Upper lobe of right lung (tissue), 1 donor: ENCODE measurements at regions not wholly inside any gene's neighbourhood (a gene's known extent, or its start where the extent isn't known, plus 50 kb on each side); places are given as distances from the start of the nearest gene placed in this dataset.

ENCODE experiments used
- ATAC-seq: fragments of 200-7000 bp; cut with Tn5 transposase; one replicate; pipeline ENCODE4 v1.9.1; 2020; ENCODE audit warnings: mild to moderate bottlenecking, moderate library complexity
- DNase-seq: peaks from one replicate; pipeline ENCODE4 v3.0.0-alpha.2; 2020
- H3K27ac ChIP-seq: fragments of 200-600 bp; one replicate; pipeline ENCODE4 v1.8.0; 2022
- H3K27me3 ChIP-seq: fragments of 200-600 bp; one replicate; pipeline ENCODE4 v1.8.0; 2022; ENCODE audit warnings: mild to moderate bottlenecking
- H3K36me3 ChIP-seq: fragments of 200-600 bp; one replicate; pipeline ENCODE4 v1.8.0; 2022
- H3K4me1 ChIP-seq: fragments of 200-600 bp; one replicate; pipeline ENCODE4 v1.8.0; 2022
- H3K4me3 ChIP-seq: fragments of 200-600 bp; one replicate; pipeline ENCODE4 v1.8.0; 2022; ENCODE audit warnings: mild to moderate bottlenecking
- H3K9me3 ChIP-seq: fragments of 200-600 bp; one replicate; pipeline ENCODE4 v1.8.0; 2022
- intact Hi-C: fragments of 100-400 bp; cut with DNase I; formaldehyde crosslinking; loops from one replicate; pipeline ENCODE4 v1.11.0; 2022
- TF ChIP-seq, protein P1 (sequence below): fragments of 200-600 bp; IDR thresholded peaks from one replicate; pipeline ENCODE4 v1.8.0; 2022; ENCODE audit warnings: antibody characterized with exemption
- donor health status: DM: no; HTN: yes; CAD: no; lungs with severe emphysema.

DNA sequence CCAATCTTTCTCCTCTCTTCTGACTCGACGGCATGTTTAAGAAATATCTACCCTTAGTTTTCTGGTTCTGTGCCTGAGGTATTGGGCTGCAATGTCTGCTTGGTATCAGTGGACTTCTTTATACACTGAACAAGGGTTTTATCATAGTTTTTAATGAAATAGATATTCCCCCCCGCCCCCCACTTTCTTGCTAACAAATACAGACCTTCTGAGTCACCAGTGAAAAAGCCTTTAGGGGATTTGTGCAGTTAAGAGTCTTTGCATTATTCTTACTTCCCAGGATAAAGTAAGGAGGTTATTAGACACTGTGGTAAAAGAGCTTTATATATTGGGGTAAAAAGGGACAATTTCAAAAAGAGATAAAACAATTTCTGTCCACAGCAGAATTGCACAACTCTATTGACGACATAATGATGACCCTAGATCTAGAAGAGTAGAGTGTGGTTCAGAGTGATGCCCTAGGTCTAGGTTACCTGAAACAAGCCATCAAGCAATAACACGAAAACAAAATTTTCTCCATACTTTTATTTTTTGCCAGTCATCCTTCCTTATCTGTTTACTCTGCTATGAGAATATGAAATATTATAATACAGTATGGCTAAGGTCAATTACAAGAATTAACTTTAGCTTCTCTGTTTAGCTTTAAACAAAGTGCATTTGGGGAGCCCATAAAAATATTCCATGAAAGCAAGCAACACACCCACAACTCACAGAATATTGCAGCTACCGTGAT lies 110.7 kb downstream of the PLK2 start:
- H3K27me3 ChIP-seq = no peaks in the 10 kb centered on the region
- no peaks in the 10 kb centered on the region for H3K36me3 ChIP-seq
- H3K9me3 ChIP-seq = no peaks in the 10 kb centered on the region
- no peak overlapping the region for H3K27ac ChIP-seq
- DNase-seq = no peak
- TF ChIP-seq, protein P1, sequence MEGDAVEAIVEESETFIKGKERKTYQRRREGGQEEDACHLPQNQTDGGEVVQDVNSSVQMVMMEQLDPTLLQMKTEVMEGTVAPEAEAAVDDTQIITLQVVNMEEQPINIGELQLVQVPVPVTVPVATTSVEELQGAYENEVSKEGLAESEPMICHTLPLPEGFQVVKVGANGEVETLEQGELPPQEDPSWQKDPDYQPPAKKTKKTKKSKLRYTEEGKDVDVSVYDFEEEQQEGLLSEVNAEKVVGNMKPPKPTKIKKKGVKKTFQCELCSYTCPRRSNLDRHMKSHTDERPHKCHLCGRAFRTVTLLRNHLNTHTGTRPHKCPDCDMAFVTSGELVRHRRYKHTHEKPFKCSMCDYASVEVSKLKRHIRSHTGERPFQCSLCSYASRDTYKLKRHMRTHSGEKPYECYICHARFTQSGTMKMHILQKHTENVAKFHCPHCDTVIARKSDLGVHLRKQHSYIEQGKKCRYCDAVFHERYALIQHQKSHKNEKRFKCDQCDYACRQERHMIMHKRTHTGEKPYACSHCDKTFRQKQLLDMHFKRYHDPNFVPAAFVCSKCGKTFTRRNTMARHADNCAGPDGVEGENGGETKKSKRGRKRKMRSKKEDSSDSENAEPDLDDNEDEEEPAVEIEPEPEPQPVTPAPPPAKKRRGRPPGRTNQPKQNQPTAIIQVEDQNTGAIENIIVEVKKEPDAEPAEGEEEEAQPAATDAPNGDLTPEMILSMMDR = no peak
- H3K4me3 ChIP-seq = no peak overlapping the region
- intact Hi-C loops = no loop called here
- no peaks in the 10 kb centered on the region for H3K4me1 ChIP-seq
- no peak for ATAC-seq

DNA sequence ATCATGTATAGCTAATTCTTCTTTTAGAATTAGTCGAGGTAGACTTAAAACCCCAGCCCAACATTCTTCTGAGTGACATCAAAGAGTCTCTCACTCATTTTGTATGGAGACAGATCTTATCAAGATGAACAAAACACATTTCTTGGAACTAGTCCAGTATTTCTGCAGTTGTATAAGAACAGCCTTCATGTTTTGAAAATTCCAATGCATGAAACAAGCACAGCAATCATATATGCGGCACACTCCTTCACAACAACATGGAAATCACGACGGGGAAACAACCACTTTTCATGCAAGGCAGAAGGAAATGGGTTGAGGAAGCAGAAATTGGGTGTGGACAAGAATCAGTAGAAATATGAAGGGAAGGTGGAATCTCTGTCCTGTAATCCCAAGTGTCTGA lies 113.8 kb downstream of the PLK2 start:
- TF ChIP-seq, protein P1 = no peak
- H3K4me1 ChIP-seq = no peaks in the 10 kb centered on the region
- no peak overlapping the region for H3K27ac ChIP-seq
- ATAC-seq (no peak), DNase-seq (no peak)
- no peaks in the 10 kb centered on the region for H3K36me3 ChIP-seq
- no peaks in the 10 kb centered on the region for H3K27me3 ChIP-seq
- intact Hi-C loops = no loop called here
- H3K4me3 ChIP-seq = no peak overlapping the region
- no peaks in the 10 kb centered on the region for H3K9me3 ChIP-seq

DNA sequence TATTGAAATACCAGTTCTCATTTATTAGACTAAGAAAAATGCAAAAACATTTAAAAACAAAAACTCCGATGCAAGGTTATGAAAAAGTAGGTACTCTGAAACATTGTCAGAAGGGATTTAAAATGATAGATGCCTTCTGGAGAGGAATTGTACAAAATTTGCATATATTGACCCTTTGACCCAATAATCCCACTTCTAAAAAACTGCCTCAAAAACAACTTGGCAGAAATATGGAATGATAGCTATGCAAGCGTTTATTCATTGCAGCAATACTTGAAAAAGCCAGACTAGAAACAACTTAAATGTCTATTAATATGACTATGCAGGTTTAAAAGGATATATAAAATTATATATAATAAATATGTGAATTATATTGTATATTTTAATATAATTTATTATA lies 118.4 kb downstream of the PLK2 start:
- Histone ChIP-seq H3K4me1 (no peaks in the 10 kb centered on the region), H3K36me3 (no peaks in the 10 kb centered on the region), H3K27me3 (no peaks in the 10 kb centered on the region), H3K27ac (no peak overlapping the region), H3K9me3 (no peaks in the 10 kb centered on the region), H3K4me3 (no peak overlapping the region)
- DNase-seq (no peak), ATAC-seq (no peak)
- TF ChIP-seq, protein P1 = no peak
- intact Hi-C loops = no loop called here

DNA sequence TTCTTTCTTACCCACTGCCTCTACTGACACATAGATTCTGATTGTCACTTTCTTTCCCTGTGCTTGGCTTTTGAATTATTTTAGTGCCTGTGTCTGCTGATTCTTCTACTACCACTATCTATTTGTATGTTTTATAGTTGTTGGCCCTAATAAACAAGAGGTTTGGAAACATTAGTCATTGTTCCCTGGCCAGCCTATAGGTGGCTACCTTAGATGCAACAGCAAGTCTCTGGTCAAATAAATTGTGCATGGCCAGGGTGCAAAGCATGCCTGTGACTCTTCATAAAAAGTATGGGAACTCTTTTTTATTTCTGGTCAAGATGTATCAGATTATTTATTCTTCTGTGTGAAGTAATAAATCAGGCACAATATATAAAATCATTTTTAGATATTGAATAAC lies 124.4 kb downstream of the PLK2 start:
- TF ChIP-seq, protein P1 = no peak
- H3K4me3 ChIP-seq = no peak overlapping the region
- H3K27ac ChIP-seq = no peak overlapping the region
- DNase-seq = no peak
- H3K27me3 ChIP-seq = no peaks in the 10 kb centered on the region
- no peak for ATAC-seq
- H3K36me3 ChIP-seq = no peaks in the 10 kb centered on the region
- H3K9me3 ChIP-seq = no peaks in the 10 kb centered on the region
- intact Hi-C loops = no loop called here
- no peaks in the 10 kb centered on the region for H3K4me1 ChIP-seq

DNA sequence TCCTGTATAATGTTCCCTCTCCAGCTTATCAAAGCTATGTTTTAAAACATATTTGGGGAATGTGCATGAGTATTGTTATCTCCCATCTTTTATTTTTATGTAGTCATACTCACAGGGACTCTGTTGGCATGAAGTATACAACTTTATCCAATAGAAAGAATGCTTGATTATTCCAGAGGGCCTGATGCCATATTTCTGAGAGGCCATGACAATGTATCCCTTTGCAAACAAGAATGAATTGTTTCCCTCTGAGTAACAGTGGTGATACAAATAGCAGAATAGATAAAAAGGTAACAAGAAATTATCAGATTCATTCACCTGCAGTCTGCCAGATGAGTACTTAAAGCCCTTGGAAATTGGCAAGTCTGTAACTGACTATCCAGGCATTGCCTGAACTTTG lies 125.9 kb downstream of the PLK2 start:
- Histone ChIP-seq H3K4me3 (no peak overlapping the region), H3K9me3 (no peaks in the 10 kb centered on the region), H3K27me3 (no peaks in the 10 kb centered on the region), H3K27ac (no peak overlapping the region), H3K36me3 (no peaks in the 10 kb centered on the region), H3K4me1 (no peaks in the 10 kb centered on the region)
- intact Hi-C loops = no loop called here
- DNase-seq = no peak
- TF ChIP-seq, protein P1 = no peak
- ATAC-seq = no peak

DNA sequence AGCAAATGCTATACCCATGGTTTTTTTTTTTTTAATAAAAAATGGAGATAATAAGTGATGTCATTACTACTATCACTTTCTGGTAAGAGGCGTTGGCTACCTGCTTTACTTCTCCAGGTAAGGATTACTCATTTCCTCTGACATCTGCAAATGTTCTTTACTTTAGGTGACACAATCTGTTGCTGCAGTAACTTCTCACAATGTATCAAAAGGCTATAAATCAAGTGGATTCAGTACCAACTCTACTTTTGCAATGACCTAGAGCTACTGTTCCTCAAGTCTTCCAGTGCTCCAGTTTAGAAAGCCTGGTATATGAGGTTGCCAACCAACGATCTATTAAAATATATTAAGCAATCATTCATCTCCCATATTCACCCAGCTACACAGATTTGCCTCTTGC lies 129.1 kb downstream of the PLK2 start:
- no peaks in the 10 kb centered on the region for H3K27me3 ChIP-seq
- ATAC-seq (no peak), DNase-seq (no peak)
- TF ChIP-seq, protein P1 = no peak
- H3K4me1 ChIP-seq = no peaks in the 10 kb centered on the region
- H3K27ac ChIP-seq = no peak overlapping the region
- intact Hi-C loops = no loop called here
- no peaks in the 10 kb centered on the region for H3K9me3 ChIP-seq
- no peak overlapping the region for H3K4me3 ChIP-seq
- no peaks in the 10 kb centered on the region for H3K36me3 ChIP-seq
